CD4-positive, alpha-beta T cell (primary cell): ENCODE measurements at regions not wholly inside any gene's neighbourhood (a gene's known extent, or its start where the extent isn't known, plus 50 kb on each side); places are given as distances from the start of the nearest gene placed in this dataset.

Experiments
- ATAC-seq: fragments of 200-7000 bp; cut with Tn5 transposase; one replicate; pipeline ENCODE4 v1.10.0; 2022; ENCODE audit warnings: mild to moderate bottlenecking; ENCODE audit not compliant: poor library complexity
- CTCF ChIA-PET: fragments of 350-600 bp; sonication (Branson Sonifier 250); formaldehyde crosslinking; loops from one replicate; lab custom pipeline; 2021; ENCODE audit warnings: antibody characterized with exemption, inconsistent platforms; lab: Charles Lee
- POLR2A ChIA-PET: fragments of 350-600 bp; sonication (Branson Sonifier 250); formaldehyde crosslinking; loops from one replicate; lab custom pipeline; 2021; ENCODE audit warnings: antibody characterized with exemption, inconsistent platforms; lab: Charles Lee
- DNase-seq, 14 experiments: peaks; one replicate each; pipeline ENCODE4 v3.0.0-alpha.2; 2013 to 2020; ENCODE audit warnings: mixed read lengths in 2 of 14
- H3K27ac ChIP-seq, 2 donors: one replicate each; pipeline versions ENCODE4 v1.5.1 to v1.7.0; 2013; ENCODE audit warnings: low read length in 2 of 2, low read depth in 1 of 2, mild to moderate bottlenecking in 1 of 2
- H3K27me3 ChIP-seq, 2 experiments: 1 replicate in 1 of 2; 2 replicates in 1 of 2; pipeline versions ENCODE4 v1.6.1 to v1.7.0; 2013; ENCODE audit warnings: low read length in 2 of 2, control low read depth in 1 of 2, mild to moderate bottlenecking in 1 of 2, moderate library complexity in 1 of 2; ENCODE audit not compliant: insufficient read depth in 2 of 2, control insufficient read depth in 1 of 2
- H3K36me3 ChIP-seq: one replicate; pipeline ENCODE4 v1.6.1; 2013; ENCODE audit warnings: low read length, control low read depth; ENCODE audit not compliant: insufficient read depth
- H3K4me1 ChIP-seq: one replicate; pipeline ENCODE4 v1.6.1; 2013; ENCODE audit warnings: low read length, control low read depth; ENCODE audit not compliant: insufficient read depth
- H3K4me3 ChIP-seq: one replicate; pipeline ENCODE4 v1.5.1; 2013; ENCODE audit warnings: mild to moderate bottlenecking, low read length, moderate library complexity
- H3K9me3 ChIP-seq, 2 experiments: 1 replicate in 1 of 2; 2 replicates in 1 of 2; pipeline versions ENCODE4 v1.6.1 to v1.7.0; 2013; ENCODE audit warnings: low read length in 2 of 2, mild to moderate bottlenecking in 2 of 2, control low read depth in 1 of 2, moderate library complexity in 1 of 2; ENCODE audit not compliant: control insufficient read depth in 1 of 2, insufficient read depth in 1 of 2
- H3K27ac Mint-ChIP-seq: one replicate; pipeline ENCODE4 v1.8.0; 2020; ENCODE audit warnings: mixed read lengths
- H3K27me3 Mint-ChIP-seq: one replicate; pipeline ENCODE4 v1.8.0; 2021; ENCODE audit warnings: mixed read lengths
- H3K36me3 Mint-ChIP-seq: one replicate; pipeline ENCODE4 v1.8.0; 2021; ENCODE audit warnings: low read depth, mixed read lengths
- H3K4me1 Mint-ChIP-seq: one replicate; pipeline ENCODE4 v1.8.0; 2021; ENCODE audit warnings: low read depth, mixed read lengths
- H3K4me3 Mint-ChIP-seq: one replicate; pipeline ENCODE4 v1.8.0; 2020; ENCODE audit warnings: mild to moderate bottlenecking, mixed read lengths
- H3K9me3 Mint-ChIP-seq: one replicate; pipeline ENCODE4 v1.8.0; 2020; ENCODE audit warnings: mixed read lengths
- intact Hi-C, 2 experiments: fragments of 100-400 bp; cut with DNase I in 1 of 2; cut with micrococcal nuclease in 1 of 2; formaldehyde crosslinking; loops; one replicate each; pipeline versions ENCODE4 v1.15.1 to v1.9.0; 2023 to 2025; cut with DNase I, micrococcal nuclease
- TF ChIP-seq, protein P1 (sequence below): fragments of 200-600 bp; IDR thresholded peaks from one replicate; pipeline ENCODE4 v1.8.0; 2022; ENCODE audit warnings: antibody characterized with exemption, mild to moderate bottlenecking

GRCh38 chr18:29056800-29057199 lies 879.9 kb upstream of the CDH2 start:
- ChIA-PET CTCF (no interaction called here), POLR2A (no interaction called here)
- Mint-ChIP-seq H3K9me3 (peaks cover 7% of the 10 kb centered on the region), H3K4me3 (no peak overlapping the region), H3K27ac (no peak overlapping the region), H3K36me3 (no peaks in the 10 kb centered on the region), H3K4me1 (no peaks in the 10 kb centered on the region), H3K27me3 (no peaks in the 10 kb centered on the region)
- ATAC-seq (no peak), DNase-seq (no peak)
- Histone ChIP-seq H3K9me3 (peaks cover 0 to 7% of the 10 kb centered on the region in 2 experiments), H3K27ac (no peak overlapping the region), H3K27me3 (no peaks in the 10 kb centered on the region), H3K36me3 (no peaks in the 10 kb centered on the region), H3K4me1 (no peaks in the 10 kb centered on the region), H3K4me3 (no peak overlapping the region)
- TF ChIP-seq, protein P1, sequence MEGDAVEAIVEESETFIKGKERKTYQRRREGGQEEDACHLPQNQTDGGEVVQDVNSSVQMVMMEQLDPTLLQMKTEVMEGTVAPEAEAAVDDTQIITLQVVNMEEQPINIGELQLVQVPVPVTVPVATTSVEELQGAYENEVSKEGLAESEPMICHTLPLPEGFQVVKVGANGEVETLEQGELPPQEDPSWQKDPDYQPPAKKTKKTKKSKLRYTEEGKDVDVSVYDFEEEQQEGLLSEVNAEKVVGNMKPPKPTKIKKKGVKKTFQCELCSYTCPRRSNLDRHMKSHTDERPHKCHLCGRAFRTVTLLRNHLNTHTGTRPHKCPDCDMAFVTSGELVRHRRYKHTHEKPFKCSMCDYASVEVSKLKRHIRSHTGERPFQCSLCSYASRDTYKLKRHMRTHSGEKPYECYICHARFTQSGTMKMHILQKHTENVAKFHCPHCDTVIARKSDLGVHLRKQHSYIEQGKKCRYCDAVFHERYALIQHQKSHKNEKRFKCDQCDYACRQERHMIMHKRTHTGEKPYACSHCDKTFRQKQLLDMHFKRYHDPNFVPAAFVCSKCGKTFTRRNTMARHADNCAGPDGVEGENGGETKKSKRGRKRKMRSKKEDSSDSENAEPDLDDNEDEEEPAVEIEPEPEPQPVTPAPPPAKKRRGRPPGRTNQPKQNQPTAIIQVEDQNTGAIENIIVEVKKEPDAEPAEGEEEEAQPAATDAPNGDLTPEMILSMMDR = no peak
- intact Hi-C loops = no loop called here

DNA sequence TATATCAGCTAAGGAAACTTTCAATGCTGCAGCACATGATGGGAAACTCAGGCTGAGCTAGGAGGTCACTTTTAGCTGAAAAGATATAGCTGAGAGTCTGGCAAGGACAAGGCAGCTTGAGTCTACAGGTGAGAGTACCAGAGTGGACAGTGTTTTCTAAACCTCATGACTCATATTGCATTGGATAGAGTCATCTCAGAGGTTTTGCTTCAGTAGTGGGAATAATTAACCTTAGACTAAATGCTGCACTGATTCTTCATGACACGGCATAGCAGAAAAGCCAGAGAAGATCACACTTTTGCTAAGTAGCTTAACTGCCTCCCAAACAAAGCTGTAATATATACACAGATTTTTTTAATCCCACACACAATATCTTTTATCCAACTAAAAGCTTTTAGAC lies 865.0 kb upstream of the CDH2 start:
- DNase-seq = no peak

GRCh38 chr18:29034113-29034856 lies 857.4 kb upstream of the CDH2 start:
- TF ChIP-seq, protein P1 = no peak
- no peak overlapping the region for H3K4me3 ChIP-seq
- ChIA-PET CTCF (no interaction called here), POLR2A (no interaction called here)
- intact Hi-C loops = no loop called here
- no peaks in the 10 kb centered on the region for H3K36me3 ChIP-seq
- ATAC-seq (no peak), DNase-seq (no peak)
- H3K9me3 Mint-ChIP-seq = peaks cover 6% of the 10 kb centered on the region
- no peaks in the 10 kb centered on the region for H3K27me3 ChIP-seq
- no peaks in the 10 kb centered on the region for H3K27me3 Mint-ChIP-seq
- H3K27ac Mint-ChIP-seq = no peak overlapping the region
- no peak overlapping the region for H3K4me3 Mint-ChIP-seq
- no peaks in the 10 kb centered on the region for H3K36me3 Mint-ChIP-seq
- no peak overlapping the region for H3K27ac ChIP-seq
- H3K4me1 ChIP-seq = no peaks in the 10 kb centered on the region
- H3K9me3 ChIP-seq = peaks cover 5% of the 10 kb centered on the region in 2 experiments
- no peaks in the 10 kb centered on the region for H3K4me1 Mint-ChIP-seq

More for the DNA sequence above, 865.0 kb upstream of the CDH2 start:
- Histone ChIP-seq H3K36me3 (no peaks in the 10 kb centered on the region), H3K4me1 (no peaks in the 10 kb centered on the region), H3K27ac (no peak overlapping the region), H3K9me3 (no peaks in the 10 kb centered on the region), H3K27me3 (no peaks in the 10 kb centered on the region), H3K4me3 (no peak overlapping the region)
- no peaks in the 10 kb centered on the region for H3K27me3 Mint-ChIP-seq
- no peaks in the 10 kb centered on the region for H3K4me1 Mint-ChIP-seq
- H3K27ac Mint-ChIP-seq = no peak overlapping the region
- peaks cover 16% of the 10 kb centered on the region for H3K9me3 Mint-ChIP-seq
- intact Hi-C loops = no loop called here
- no peak for ATAC-seq
- H3K36me3 Mint-ChIP-seq = no peaks in the 10 kb centered on the region
- TF ChIP-seq, protein P1 = no peak
- H3K4me3 Mint-ChIP-seq = no peak overlapping the region
- ChIA-PET POLR2A (no interaction called here), CTCF (no interaction called here)
